ENCODE measurements at regions not wholly inside any gene's neighbourhood (a gene's known extent, or its start where the extent isn't known, plus 50 kb on each side); places are given as distances from the start of the nearest gene placed in this dataset.

DNA sequence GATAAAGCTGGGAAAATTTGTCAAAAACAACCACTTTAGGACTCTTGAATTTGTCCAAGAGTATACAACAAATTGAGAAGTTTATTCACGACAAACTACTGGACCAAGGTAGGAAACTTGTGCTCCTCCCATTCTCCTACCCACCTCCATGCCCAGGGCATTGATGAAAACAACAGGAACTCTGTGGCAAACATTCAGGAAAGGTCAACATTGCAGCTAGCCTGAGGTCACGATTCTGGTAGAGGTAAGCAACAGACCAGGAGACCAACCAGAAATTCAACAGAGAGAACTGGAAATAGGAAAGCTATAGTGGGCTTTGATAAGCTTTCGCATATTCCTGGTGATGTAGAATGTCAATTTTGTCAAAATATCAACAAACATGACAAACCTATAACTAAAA is 209.1 kb upstream of the CTAGE1 start:
- Histone ChIP-seq H4K20me1 (ENCODE audit: insufficient read depth, low read length) (no peaks in the 10 kb centered on the region), H3F3A (ENCODE audit: insufficient read depth, low read length) (no peaks in the 10 kb centered on the region), H3K36me3 (ENCODE audit: insufficient read depth, low read length) (no peaks in the 10 kb centered on the region), H3K9ac (ENCODE audit: low read length) (no peak overlapping the region), H3K4me3 (ENCODE audit: low read depth, low read length, poor library complexity, severe bottlenecking) (no peak overlapping the region), H3K9me3 (ENCODE audit: low read length) (no peaks in the 10 kb centered on the region), H3K27ac (ENCODE audit: low read depth, low read length, poor library complexity, severe bottlenecking) (no peak overlapping the region), H3K4me1 (ENCODE audit: insufficient read depth, low read length, severe bottlenecking) (no peaks in the 10 kb centered on the region), H2AFZ (ENCODE audit: low read length) (no peak overlapping the region), H3K4me2 (ENCODE audit: low read length) (no peak overlapping the region), H3K9me2 (ENCODE audit: low read depth, low read length) (no peaks in the 10 kb centered on the region), H3K27me3 (ENCODE audit: insufficient read depth, low read length) (no peaks in the 10 kb centered on the region; the same call in 1 of the 2 replicates), H3K79me2 (ENCODE audit: insufficient read depth, low read length) (no peaks in the 10 kb centered on the region)
- TF ChIP-seq EZH2 (IDR thresholded peaks at IDR 0.05; ENCODE audit: borderline replicate concordance, low read length) (no peak), CTCF (IDR thresholded peaks at IDR 0.05; ENCODE audit: low read length) (no peak)

- Histone ChIP-seq H2AFZ (ENCODE audit: low read length) (no peak overlapping the region), H3K9me2 (ENCODE audit: low read depth, low read length) (no peaks in the 10 kb centered on the region), H3K9ac (ENCODE audit: low read length) (no peak overlapping the region), H3F3A (ENCODE audit: insufficient read depth, low read length) (no peaks in the 10 kb centered on the region), H3K27ac (ENCODE audit: low read depth, low read length, poor library complexity, severe bottlenecking) (no peak overlapping the region), H3K36me3 (ENCODE audit: insufficient read depth, low read length) (no peaks in the 10 kb centered on the region), H3K4me2 (ENCODE audit: low read length) (no peak overlapping the region), H3K9me3 (ENCODE audit: low read length) (no peaks in the 10 kb centered on the region), H3K4me3 (ENCODE audit: low read depth, low read length, poor library complexity, severe bottlenecking) (no peak overlapping the region), H3K79me2 (ENCODE audit: insufficient read depth, low read length) (no peaks in the 10 kb centered on the region), H4K20me1 (ENCODE audit: insufficient read depth, low read length) (no peaks in the 10 kb centered on the region), H3K27me3 (ENCODE audit: insufficient read depth, low read length) (no peaks in the 10 kb centered on the region; the same call in 1 of the 2 replicates), H3K4me1 (ENCODE audit: insufficient read depth, low read length, severe bottlenecking) (no peaks in the 10 kb centered on the region)
- no peak for TF ChIP-seq EZH2 (IDR thresholded peaks at IDR 0.05; ENCODE audit: borderline replicate concordance, low read length)
- no peak for TF ChIP-seq CTCF (IDR thresholded peaks at IDR 0.05; ENCODE audit: low read length)
Observed at GRCh38 chr18:22627506-22627905, 209.8 kb upstream of the CTAGE1 start.

- no peaks in the 10 kb centered on the region; the same call in 1 of the 2 replicates for H3K27me3 ChIP-seq (ENCODE audit: insufficient read depth, low read length)
- no peaks in the 10 kb centered on the region for H3K4me1 ChIP-seq (ENCODE audit: insufficient read depth, low read length, severe bottlenecking)
- H3K4me2 ChIP-seq (ENCODE audit: low read length), result no peak overlapping the region
- no peaks in the 10 kb centered on the region for H3K9me2 ChIP-seq (ENCODE audit: low read depth, low read length)
- TF ChIP-seq CTCF (IDR thresholded peaks at IDR 0.05; ENCODE audit: low read length) (no peak), EZH2 (IDR thresholded peaks at IDR 0.05; ENCODE audit: borderline replicate concordance, low read length) (no peak)
- no peaks in the 10 kb centered on the region for H3K79me2 ChIP-seq (ENCODE audit: insufficient read depth, low read length)
- H3K9ac ChIP-seq (ENCODE audit: low read length), result no peak overlapping the region
- no peaks in the 10 kb centered on the region for H4K20me1 ChIP-seq (ENCODE audit: insufficient read depth, low read length)
- H3K36me3 ChIP-seq (ENCODE audit: insufficient read depth, low read length), result no peaks in the 10 kb centered on the region
- no peaks in the 10 kb centered on the region for H3F3A ChIP-seq (ENCODE audit: insufficient read depth, low read length)
- H2AFZ ChIP-seq (ENCODE audit: low read length), result no peak overlapping the region
- H3K27ac ChIP-seq (ENCODE audit: low read depth, low read length, poor library complexity, severe bottlenecking), result no peak overlapping the region
- no peaks in the 10 kb centered on the region for H3K9me3 ChIP-seq (ENCODE audit: low read length)
- no peak overlapping the region for H3K4me3 ChIP-seq (ENCODE audit: low read depth, low read length, poor library complexity, severe bottlenecking)
Observed at GRCh38 chr18:22628795-22629510, 211.2 kb upstream of the CTAGE1 start.
